Neural progenitor cell (in vitro differentiated cells): ENCODE measurements at regions not wholly inside any gene's neighbourhood (a gene's known extent, or its start where the extent isn't known, plus 50 kb on each side); places are given as distances from the start of the nearest gene placed in this dataset.

ENCODE experiments used
- DNase-seq: peaks from one replicate; pipeline ENCODE4 v3.0.0-alpha.2; 2016; ENCODE audit warnings: low spot score
- H2AFZ ChIP-seq: fragments of 200-600 bp; sonication (generic); replicated peaks from 2 replicates; pipeline ENCODE4 v1.6.1; 2016; ENCODE audit warnings: antibody characterized with exemption
- H3F3A ChIP-seq: fragments of 200-600 bp; sonication (generic); 2 replicates; pipeline ENCODE4 v1.6.1; 2016; ENCODE audit warnings: antibody characterized with exemption, low read depth
- H3K27ac ChIP-seq: fragments of 200-600 bp; sonication (generic); 2 replicates; pipeline ENCODE4 v1.5.1; 2016; ENCODE audit warnings: mild to moderate bottlenecking
- H3K27me3 ChIP-seq: fragments of 200-600 bp; sonication (generic); 2 replicates; pipeline ENCODE4 v1.6.1; 2016; ENCODE audit warnings: mild to moderate bottlenecking, moderate library complexity
- H3K36me3 ChIP-seq: fragments of 200-600 bp; sonication (generic); 2 replicates; pipeline ENCODE4 v1.5.1; 2016
- H3K4me1 ChIP-seq: fragments of 200-600 bp; sonication (generic); 2 replicates; pipeline ENCODE4 v1.6.1; 2016; ENCODE audit warnings: mixed run types
- H3K4me2 ChIP-seq: fragments of 200-600 bp; sonication (generic); 2 replicates; pipeline ENCODE4 v1.6.1; 2016
- H3K4me3 ChIP-seq: fragments of 200-600 bp; sonication (generic); 2 replicates; pipeline ENCODE4 v1.5.1; 2016
- H3K79me2 ChIP-seq: fragments of 200-600 bp; sonication (generic); 2 replicates; pipeline ENCODE4 v1.6.1; 2016; ENCODE audit warnings: low read depth
- H3K9ac ChIP-seq: fragments of 200-600 bp; sonication (generic); 2 replicates; pipeline ENCODE4 v1.6.1; 2016
- H3K9me3 ChIP-seq: fragments of 200-600 bp; sonication (generic); 2 replicates; pipeline ENCODE4 v1.5.1; 2016; ENCODE audit warnings: low read depth
- H4K20me1 ChIP-seq: fragments of 200-600 bp; sonication (generic); 2 replicates; pipeline ENCODE4 v1.6.1; 2016; ENCODE audit warnings: low read depth
- H3K27ac Mint-ChIP-seq: 3 replicates; pipeline ENCODE4 v1.8.0; 2021; ENCODE audit warnings: mixed read lengths
- H3K27me3 Mint-ChIP-seq: 2 replicates; pipeline ENCODE4 v1.8.0; 2022; ENCODE audit warnings: low read depth, mild to moderate bottlenecking, inconsistent platforms, moderate library complexity, mixed read lengths; ENCODE audit not compliant: insufficient read depth
- H3K36me3 Mint-ChIP-seq: 3 replicates; pipeline ENCODE4 v1.8.0; 2021; ENCODE audit warnings: mixed read lengths
- H3K4me1 Mint-ChIP-seq: 3 replicates; pipeline ENCODE4 v1.8.0; 2021; ENCODE audit warnings: mixed read lengths
- H3K4me3 Mint-ChIP-seq: 3 replicates; pipeline ENCODE4 v1.8.0; 2021; ENCODE audit warnings: mild to moderate bottlenecking, moderate library complexity, mixed read lengths
- H3K9me3 Mint-ChIP-seq: 3 replicates; pipeline ENCODE4 v1.8.0; 2020; ENCODE audit warnings: mixed read lengths
- EZH2 ChIP-seq: fragments of 200-600 bp; sonication (generic); IDR thresholded peaks from 2 replicates; pipeline ENCODE4 v1.6.1; 2017; ENCODE audit warnings: antibody characterized with exemption, mild to moderate bottlenecking, moderate library complexity
- EZH2phosphoT487 ChIP-seq: fragments of 200-600 bp; sonication (generic); IDR thresholded peaks from 2 replicates; pipeline ENCODE4 v1.6.1; 2017; ENCODE audit warnings: antibody characterized with exemption
- TF ChIP-seq, protein P1 (sequence below): fragments of 200-600 bp; sonication (generic); IDR thresholded peaks from 2 replicates; pipeline ENCODE4 v1.5.1; 2017; ENCODE audit warnings: antibody characterized with exemption, mild to moderate bottlenecking

DNA sequence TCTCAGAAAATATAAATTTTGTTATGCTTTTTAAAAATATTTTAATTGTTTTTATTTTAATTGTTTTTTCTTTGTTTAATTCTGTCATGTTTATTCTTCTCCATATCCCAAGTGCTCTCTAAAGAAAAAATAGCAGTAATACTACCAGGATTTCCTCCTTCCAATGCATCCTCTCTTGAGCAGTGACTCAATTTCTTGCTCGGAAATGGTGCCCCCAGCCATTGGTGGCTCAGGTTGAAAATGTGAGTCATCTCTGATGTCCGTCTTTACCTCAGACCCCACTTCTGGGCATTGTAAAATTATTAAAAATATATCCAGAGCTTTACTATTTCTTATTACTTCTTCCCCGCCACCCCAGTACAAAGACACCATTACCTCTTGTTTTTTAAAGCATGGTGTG, 898.5 kb downstream of the METTL15 start:
- H3K27me3 Mint-ChIP-seq, result no peaks in the 10 kb centered on the region
- H3K4me3 Mint-ChIP-seq, result no peak overlapping the region
- H3K4me2 ChIP-seq, result no peak overlapping the region
- H3F3A ChIP-seq, result no peaks in the 10 kb centered on the region
- H3K36me3 Mint-ChIP-seq, result no peaks in the 10 kb centered on the region
- no peak overlapping the region for H3K4me3 ChIP-seq
- TF ChIP-seq EZH2, result no peak
- TF ChIP-seq, protein P1, sequence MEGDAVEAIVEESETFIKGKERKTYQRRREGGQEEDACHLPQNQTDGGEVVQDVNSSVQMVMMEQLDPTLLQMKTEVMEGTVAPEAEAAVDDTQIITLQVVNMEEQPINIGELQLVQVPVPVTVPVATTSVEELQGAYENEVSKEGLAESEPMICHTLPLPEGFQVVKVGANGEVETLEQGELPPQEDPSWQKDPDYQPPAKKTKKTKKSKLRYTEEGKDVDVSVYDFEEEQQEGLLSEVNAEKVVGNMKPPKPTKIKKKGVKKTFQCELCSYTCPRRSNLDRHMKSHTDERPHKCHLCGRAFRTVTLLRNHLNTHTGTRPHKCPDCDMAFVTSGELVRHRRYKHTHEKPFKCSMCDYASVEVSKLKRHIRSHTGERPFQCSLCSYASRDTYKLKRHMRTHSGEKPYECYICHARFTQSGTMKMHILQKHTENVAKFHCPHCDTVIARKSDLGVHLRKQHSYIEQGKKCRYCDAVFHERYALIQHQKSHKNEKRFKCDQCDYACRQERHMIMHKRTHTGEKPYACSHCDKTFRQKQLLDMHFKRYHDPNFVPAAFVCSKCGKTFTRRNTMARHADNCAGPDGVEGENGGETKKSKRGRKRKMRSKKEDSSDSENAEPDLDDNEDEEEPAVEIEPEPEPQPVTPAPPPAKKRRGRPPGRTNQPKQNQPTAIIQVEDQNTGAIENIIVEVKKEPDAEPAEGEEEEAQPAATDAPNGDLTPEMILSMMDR, result no peak
- no peak for TF ChIP-seq EZH2phosphoT487
- H3K9me3 ChIP-seq, result no peaks in the 10 kb centered on the region
- H3K9me3 Mint-ChIP-seq, result no peaks in the 10 kb centered on the region
- no peak for DNase-seq
- no peak overlapping the region for H3K9ac ChIP-seq
- no peak overlapping the region for H3K27ac Mint-ChIP-seq
- H3K4me1 Mint-ChIP-seq, result no peaks in the 10 kb centered on the region
- no peaks in the 10 kb centered on the region for H3K27me3 ChIP-seq
- H2AFZ ChIP-seq, result no peak overlapping the region
- H4K20me1 ChIP-seq, result no peaks in the 10 kb centered on the region
- H3K4me1 ChIP-seq, result no peaks in the 10 kb centered on the region
- no peaks in the 10 kb centered on the region for H3K79me2 ChIP-seq
- H3K36me3 ChIP-seq, result no peaks in the 10 kb centered on the region
- H3K27ac ChIP-seq, result no peak overlapping the region

- Histone ChIP-seq H3K27me3 (no peaks in the 10 kb centered on the region), H3K36me3 (no peaks in the 10 kb centered on the region), H3K4me1 (no peaks in the 10 kb centered on the region), H2AFZ (no peak overlapping the region), H3F3A (no peaks in the 10 kb centered on the region), H3K4me2 (no peak overlapping the region), H3K27ac (no peak overlapping the region), H3K9me3 (no peaks in the 10 kb centered on the region), H3K9ac (no peak overlapping the region), H4K20me1 (no peaks in the 10 kb centered on the region), H3K4me3 (no peak overlapping the region), H3K79me2 (no peaks in the 10 kb centered on the region)
- TF ChIP-seq EZH2 (no peak), EZH2phosphoT487 (no peak)
- TF ChIP-seq, protein P1, result peak; percentile 18
- Mint-ChIP-seq H3K4me1 (no peaks in the 10 kb centered on the region), H3K27ac (no peak overlapping the region), H3K36me3 (no peaks in the 10 kb centered on the region), H3K27me3 (no peaks in the 10 kb centered on the region), H3K4me3 (no peak overlapping the region), H3K9me3 (no peaks in the 10 kb centered on the region)
- peak; percentile 5 for DNase-seq
Observed at GRCh38 chr11:29005401-29005980, 897.3 kb downstream of the METTL15 start.

GRCh38 chr11:29002816-29003215, 894.6 kb downstream of the METTL15 start:
- H3K9me3 Mint-ChIP-seq, result no peaks in the 10 kb centered on the region
- no peaks in the 10 kb centered on the region for H3K36me3 Mint-ChIP-seq
- no peak overlapping the region for H2AFZ ChIP-seq
- H4K20me1 ChIP-seq, result no peaks in the 10 kb centered on the region
- H3K4me3 ChIP-seq, result no peak overlapping the region
- no peaks in the 10 kb centered on the region for H3K79me2 ChIP-seq
- no peaks in the 10 kb centered on the region for H3K4me1 ChIP-seq
- no peak overlapping the region for H3K9ac ChIP-seq
- H3F3A ChIP-seq, result no peaks in the 10 kb centered on the region
- H3K4me3 Mint-ChIP-seq, result no peak overlapping the region
- no peaks in the 10 kb centered on the region for H3K27me3 ChIP-seq
- no peaks in the 10 kb centered on the region for H3K27me3 Mint-ChIP-seq
- H3K9me3 ChIP-seq, result no peaks in the 10 kb centered on the region
- H3K36me3 ChIP-seq, result no peaks in the 10 kb centered on the region
- no peak overlapping the region for H3K4me2 ChIP-seq
- no peak for DNase-seq
- no peak overlapping the region for H3K27ac Mint-ChIP-seq
- H3K4me1 Mint-ChIP-seq, result no peaks in the 10 kb centered on the region
- H3K27ac ChIP-seq, result no peak overlapping the region
- TF ChIP-seq, protein P1, result no peak
- TF ChIP-seq EZH2 (no peak), EZH2phosphoT487 (no peak)
